ENCODE measurements at regions not wholly inside any gene's neighbourhood (a gene's known extent, or its start where the extent isn't known, plus 50 kb on each side); places are given as distances from the start of the nearest gene placed in this dataset.

DNA sequence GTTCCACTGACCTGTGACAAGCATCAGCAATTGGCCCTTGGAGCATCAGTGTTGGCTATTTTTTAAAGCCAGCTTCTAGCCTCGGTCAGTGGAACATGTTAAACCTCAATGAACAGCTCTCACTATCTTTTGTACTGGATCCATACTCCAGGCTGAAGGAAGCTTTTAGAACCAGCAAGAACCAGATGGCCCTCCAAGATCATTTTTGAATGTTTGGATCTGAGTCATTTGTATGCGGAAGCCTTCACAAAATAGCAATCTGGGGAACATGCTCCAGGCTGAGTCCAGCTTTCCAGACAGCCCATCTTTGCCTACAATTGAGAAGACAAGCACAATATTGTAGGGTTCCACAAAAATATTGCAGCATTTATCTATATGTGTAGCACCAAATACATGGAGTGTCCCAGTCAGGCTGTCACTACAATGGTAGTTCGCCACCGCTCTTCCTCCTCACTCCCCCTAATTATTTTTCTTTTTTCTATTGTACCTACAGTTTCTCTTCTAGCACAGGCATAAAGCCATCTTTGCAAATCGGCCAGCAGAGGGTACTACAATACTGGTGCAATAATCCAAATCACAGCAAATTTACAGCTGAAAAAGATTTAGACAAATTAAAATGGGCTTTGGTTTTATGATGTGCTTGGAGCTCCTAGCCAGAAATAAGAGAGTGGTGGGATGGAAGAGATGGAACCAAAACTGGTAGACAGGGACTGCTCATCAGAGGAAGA lies 177.4 kb upstream of the BLID start:
- no peak for ATAC-seq (ENCODE audit: low read depth)
- Mint-ChIP-seq H3K4me3 (no peak overlapping the region), H3K9me3 (peaks cover 10% of the 10 kb centered on the region), H3K4me1 (no peaks in the 10 kb centered on the region), H3K27ac (no peak overlapping the region), H3K27me3 (no peaks in the 10 kb centered on the region), H3K36me3 (ENCODE audit: low read depth) (no peaks in the 10 kb centered on the region)
- intact Hi-C loops (cut with micrococcal nuclease): no loop called here
- no peak for DNase-seq
- ChIA-PET POLR2A (no interaction called here), CTCF (no interaction called here)
- TF ChIP-seq, protein P1, sequence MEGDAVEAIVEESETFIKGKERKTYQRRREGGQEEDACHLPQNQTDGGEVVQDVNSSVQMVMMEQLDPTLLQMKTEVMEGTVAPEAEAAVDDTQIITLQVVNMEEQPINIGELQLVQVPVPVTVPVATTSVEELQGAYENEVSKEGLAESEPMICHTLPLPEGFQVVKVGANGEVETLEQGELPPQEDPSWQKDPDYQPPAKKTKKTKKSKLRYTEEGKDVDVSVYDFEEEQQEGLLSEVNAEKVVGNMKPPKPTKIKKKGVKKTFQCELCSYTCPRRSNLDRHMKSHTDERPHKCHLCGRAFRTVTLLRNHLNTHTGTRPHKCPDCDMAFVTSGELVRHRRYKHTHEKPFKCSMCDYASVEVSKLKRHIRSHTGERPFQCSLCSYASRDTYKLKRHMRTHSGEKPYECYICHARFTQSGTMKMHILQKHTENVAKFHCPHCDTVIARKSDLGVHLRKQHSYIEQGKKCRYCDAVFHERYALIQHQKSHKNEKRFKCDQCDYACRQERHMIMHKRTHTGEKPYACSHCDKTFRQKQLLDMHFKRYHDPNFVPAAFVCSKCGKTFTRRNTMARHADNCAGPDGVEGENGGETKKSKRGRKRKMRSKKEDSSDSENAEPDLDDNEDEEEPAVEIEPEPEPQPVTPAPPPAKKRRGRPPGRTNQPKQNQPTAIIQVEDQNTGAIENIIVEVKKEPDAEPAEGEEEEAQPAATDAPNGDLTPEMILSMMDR (IDR thresholded peaks at IDR 0.05): no peak

DNA sequence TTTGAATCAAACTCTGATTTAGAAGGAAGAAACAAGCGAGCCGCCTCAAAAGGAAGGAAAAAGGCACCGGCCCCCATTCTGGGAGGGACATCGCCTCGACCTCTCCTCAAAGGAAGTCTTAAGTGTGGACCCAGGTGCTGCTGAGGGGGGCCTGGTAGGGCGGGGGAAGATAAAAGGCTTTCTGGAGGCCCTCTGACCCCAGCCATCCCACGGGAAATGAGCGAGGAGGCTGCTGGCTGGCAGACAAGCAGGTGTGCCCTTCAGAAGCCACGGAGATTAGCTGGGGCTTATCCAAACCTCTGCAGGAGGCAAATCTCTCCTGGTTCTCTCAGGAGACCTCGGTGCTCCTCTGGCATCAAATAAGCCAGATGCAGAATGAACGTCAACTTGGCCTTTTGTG lies 171.4 kb upstream of the BLID start:
- H3K27me3 Mint-ChIP-seq: peaks cover 2% of the 10 kb centered on the region
- no peaks in the 10 kb centered on the region for H3K4me1 Mint-ChIP-seq
- ChIA-PET POLR2A (no interaction called here), CTCF (no interaction called here)
- no peaks in the 10 kb centered on the region for H3K9me3 Mint-ChIP-seq
- TF ChIP-seq, protein P1 (IDR thresholded peaks at IDR 0.05): no peak
- intact Hi-C loops (cut with micrococcal nuclease): no loop called here
- no peak overlapping the region for H3K4me3 Mint-ChIP-seq
- H3K27ac Mint-ChIP-seq: no peak overlapping the region
- no peaks in the 10 kb centered on the region for H3K36me3 Mint-ChIP-seq (ENCODE audit: low read depth)
- DNase-seq (no peak), ATAC-seq (ENCODE audit: low read depth) (no peak)

- DNase-seq: no peak
- intact Hi-C loops (cut with micrococcal nuclease): no loop called here
- Mint-ChIP-seq H3K27me3 (peaks cover 2% of the 10 kb centered on the region), H3K27ac (no peak overlapping the region), H3K9me3 (no peaks in the 10 kb centered on the region), H3K36me3 (ENCODE audit: low read depth) (no peaks in the 10 kb centered on the region), H3K4me3 (no peak overlapping the region), H3K4me1 (no peaks in the 10 kb centered on the region)
- TF ChIP-seq, protein P1 (IDR thresholded peaks at IDR 0.05): no peak
- no peak for ATAC-seq (ENCODE audit: low read depth)
- CTCF ChIA-PET: no interaction called here
- POLR2A ChIA-PET: no interaction called here
Observed at GRCh38 chr11:122285070-122285988, 169.3 kb upstream of the BLID start.

GRCh38 chr11:122280870-122281269 lies 164.9 kb upstream of the BLID start:
- intact Hi-C loops (cut with micrococcal nuclease): no loop called here
- H3K36me3 Mint-ChIP-seq (ENCODE audit: low read depth): no peaks in the 10 kb centered on the region
- no peak for DNase-seq
- ATAC-seq (ENCODE audit: low read depth): no peak
- no peaks in the 10 kb centered on the region for H3K27me3 Mint-ChIP-seq
- H3K4me3 Mint-ChIP-seq: no peak overlapping the region
- H3K27ac Mint-ChIP-seq: no peak overlapping the region
- no peaks in the 10 kb centered on the region for H3K9me3 Mint-ChIP-seq
- POLR2A ChIA-PET: no interaction called here
- CTCF ChIA-PET: no interaction called here
- no peaks in the 10 kb centered on the region for H3K4me1 Mint-ChIP-seq
- TF ChIP-seq, protein P1 (IDR thresholded peaks at IDR 0.05): no peak

GRCh38 chr11:122279194-122279593 lies 163.2 kb upstream of the BLID start:
- H3K36me3 Mint-ChIP-seq (ENCODE audit: low read depth): no peaks in the 10 kb centered on the region
- peaks cover 1% of the 10 kb centered on the region for H3K27me3 Mint-ChIP-seq
- TF ChIP-seq, protein P1 (IDR thresholded peaks at IDR 0.05): no peak
- H3K4me1 Mint-ChIP-seq: no peaks in the 10 kb centered on the region
- DNase-seq: no peak
- no peak overlapping the region for H3K27ac Mint-ChIP-seq
- H3K9me3 Mint-ChIP-seq: no peaks in the 10 kb centered on the region
- ChIA-PET CTCF (no interaction called here), POLR2A (no interaction called here)
- ATAC-seq (ENCODE audit: low read depth): no peak
- intact Hi-C loops (cut with micrococcal nuclease): no loop called here
- no peak overlapping the region for H3K4me3 Mint-ChIP-seq

All from activated B cell treated with CpG ODN at 0.5 μM for 24 hours (primary cell).